WI38 (cell line): ENCODE measurements at regions not wholly inside any gene's neighbourhood (a gene's known extent, or its start where the extent isn't known, plus 50 kb on each side); places are given as distances from the start of the nearest gene placed in this dataset.

Experiments used
- H3K4me3 ChIP-seq: 2 replicates; pipeline ENCODE4 v1.5.1; 2011; ENCODE audit warnings: low read depth, mild to moderate bottlenecking, control low read depth, low read length
- CTCF ChIP-seq: IDR thresholded peaks from 2 replicates; pipeline ENCODE4 v1.5.1; 2012; ENCODE audit warnings: low read depth, mild to moderate bottlenecking, control low read depth, low read length

GRCh38 chr6:792662-793061 lies 99.7 kb upstream of the EXOC2 start:
- H3K4me3 ChIP-seq = no peak overlapping the region
- TF ChIP-seq CTCF = no peak

- no peak overlapping the region for H3K4me3 ChIP-seq
These were observed 95.1 kb upstream of the EXOC2 start for GRCh38 chr6:788058-788457.

GRCh38 chr6:786946-787763 lies 94.2 kb upstream of the EXOC2 start:
- no peak overlapping the region for H3K4me3 ChIP-seq
- TF ChIP-seq CTCF = peak; percentile 61

More at GRCh38 chr6:788058-788457, 95.1 kb upstream of the EXOC2 start:
- no peak for TF ChIP-seq CTCF

GRCh38 chr6:783966-784735 lies 91.2 kb upstream of the EXOC2 start:
- TF ChIP-seq CTCF = no peak
- H3K4me3 ChIP-seq = no peak overlapping the region

- no peak for TF ChIP-seq CTCF
- H3K4me3 ChIP-seq = no peak overlapping the region
These were observed 89.2 kb upstream of the EXOC2 start for GRCh38 chr6:782141-782540.

GRCh38 chr6:781350-781961 lies 88.5 kb upstream of the EXOC2 start:
- no peak overlapping the region for H3K4me3 ChIP-seq
- no peak for TF ChIP-seq CTCF

GRCh38 chr6:780706-781105 lies 87.8 kb upstream of the EXOC2 start:
- no peak for TF ChIP-seq CTCF
- H3K4me3 ChIP-seq = no peak overlapping the region
